H9 (cell line): ENCODE measurements at regions not wholly inside any gene's neighbourhood (a gene's known extent, or its start where the extent isn't known, plus 50 kb on each side); places are given as distances from the start of the nearest gene placed in this dataset.

Experiments used
- DNase-seq: peaks from one replicate; pipeline ENCODE4 v3.0.0-alpha.2; 2017
- H2AFZ ChIP-seq: one replicate; pipeline ENCODE4 v1.6.1; 2013; ENCODE audit warnings: mild to moderate bottlenecking, low read length, control low read depth, moderate library complexity
- H2AK5ac ChIP-seq: 2 replicates; pipeline ENCODE4 v1.6.1; 2013; ENCODE audit warnings: low read length, control low read depth, mixed read lengths; ENCODE audit not compliant: insufficient read length
- H2BK120ac ChIP-seq: one replicate; pipeline ENCODE4 v1.6.1; 2013; ENCODE audit warnings: low read depth, mild to moderate bottlenecking, low read length, control low read depth, inconsistent platforms; ENCODE audit not compliant: poor library complexity, severe bottlenecking
- H2BK12ac ChIP-seq: 2 replicates; pipeline ENCODE4 v1.6.1; 2013; ENCODE audit warnings: low read length, control low read depth, mixed read lengths, low read depth; ENCODE audit not compliant: insufficient read length
- H2BK15ac ChIP-seq: 2 replicates; pipeline ENCODE4 v1.6.1; 2013; ENCODE audit warnings: low read depth, low read length, control low read depth
- H2BK20ac ChIP-seq: one replicate; pipeline ENCODE4 v1.6.1; 2013; ENCODE audit warnings: low read depth, mild to moderate bottlenecking, low read length, control low read depth, inconsistent platforms; ENCODE audit not compliant: poor library complexity, severe bottlenecking
- H2BK5ac ChIP-seq: 2 replicates; pipeline ENCODE4 v1.6.1; 2013; ENCODE audit warnings: low read length, control low read depth, mixed read lengths; ENCODE audit not compliant: insufficient read length
- H3K14ac ChIP-seq: 2 replicates; pipeline ENCODE4 v1.6.1; 2013; ENCODE audit warnings: low read length, control low read depth; ENCODE audit not compliant: insufficient read depth
- H3K18ac ChIP-seq: 2 replicates; pipeline ENCODE4 v1.6.1; 2013; ENCODE audit warnings: low read depth, mild to moderate bottlenecking, mixed read lengths, low read length, control low read depth; ENCODE audit not compliant: insufficient read length
- H3K23ac ChIP-seq: 2 replicates; pipeline ENCODE4 v1.6.1; 2013; ENCODE audit warnings: low read length, control low read depth, mixed read lengths, low read depth; ENCODE audit not compliant: insufficient read length
- H3K23me2 ChIP-seq: 2 replicates; pipeline ENCODE4 v1.6.1; 2013; ENCODE audit warnings: low read depth, mild to moderate bottlenecking, mixed read lengths, low read length, control low read depth; ENCODE audit not compliant: insufficient read length, poor library complexity, severe bottlenecking
- H3K27ac ChIP-seq: 2 replicates; pipeline ENCODE4 v1.5.1; 2013; ENCODE audit warnings: low read length, control low read depth, mixed read lengths, low read depth; ENCODE audit not compliant: insufficient read length
- H3K27me3 ChIP-seq: 2 replicates; pipeline ENCODE4 v1.6.1; 2013; ENCODE audit warnings: low read length, control low read depth, inconsistent platforms; ENCODE audit not compliant: insufficient read depth
- H3K4ac ChIP-seq: 2 replicates; pipeline ENCODE4 v1.6.1; 2013; ENCODE audit warnings: low read depth, mild to moderate bottlenecking, control low read depth, inconsistent platforms, low read length, moderate library complexity
- H3K4me1 ChIP-seq: 2 replicates; pipeline ENCODE4 v1.6.1; 2013; ENCODE audit warnings: low read length, control low read depth, inconsistent platforms; ENCODE audit not compliant: insufficient read depth
- H3K4me2 ChIP-seq: 2 replicates; pipeline ENCODE4 v1.6.1; 2013; ENCODE audit warnings: low read length, control low read depth, mixed read lengths; ENCODE audit not compliant: insufficient read length, insufficient read depth
- H3K56ac ChIP-seq: 2 replicates; pipeline ENCODE4 v1.6.1; 2013; ENCODE audit warnings: low read depth, mild to moderate bottlenecking, mixed read lengths, low read length, control low read depth; ENCODE audit not compliant: insufficient read length
- H3K79me1 ChIP-seq: 2 replicates; pipeline ENCODE4 v1.6.1; 2013; ENCODE audit warnings: low read depth, mild to moderate bottlenecking, moderate library complexity, low read length, control low read depth, inconsistent platforms; ENCODE audit not compliant: insufficient read depth, poor library complexity, severe bottlenecking
- H3K79me2 ChIP-seq: 2 replicates; pipeline ENCODE4 v1.6.1; 2013; ENCODE audit warnings: low read length, control low read depth, inconsistent platforms; ENCODE audit not compliant: insufficient read depth
- H3K9ac ChIP-seq: 2 replicates; pipeline ENCODE4 v1.6.1; 2013; ENCODE audit warnings: low read length, control low read depth, mixed read lengths; ENCODE audit not compliant: insufficient read length; ENCODE audit errors: extremely low read depth
- H3K9me3 ChIP-seq: one replicate; pipeline ENCODE4 v1.6.1; 2013; ENCODE audit warnings: low read depth, low read length, inconsistent platforms; ENCODE audit not compliant: control insufficient read depth
- H3T11ph ChIP-seq: one replicate; pipeline ENCODE4 v1.6.1; 2013; ENCODE audit warnings: mild to moderate bottlenecking, low read length, control low read depth, inconsistent platforms
- H4K20me1 ChIP-seq: one replicate; pipeline ENCODE4 v1.6.1; 2013; ENCODE audit not compliant: control insufficient read depth, insufficient read length, insufficient read depth
- H4K5ac ChIP-seq: 2 replicates; pipeline ENCODE4 v1.6.1; 2013; ENCODE audit warnings: low read depth, mild to moderate bottlenecking, mixed read lengths, low read length, control low read depth; ENCODE audit not compliant: insufficient read length
- H4K8ac ChIP-seq: replicated peaks from 2 replicates; pipeline ENCODE4 v1.6.1; 2013; ENCODE audit warnings: low read length, control low read depth, mixed read lengths, low read depth; ENCODE audit not compliant: insufficient read length
- H4K91ac ChIP-seq: 2 replicates; pipeline ENCODE4 v1.6.1; 2013; ENCODE audit warnings: low read depth, mild to moderate bottlenecking, moderate library complexity, mixed read lengths, low read length, control low read depth; ENCODE audit not compliant: insufficient read length
- H3K27ac Mint-ChIP-seq, 3 experiments: 2 replicates in 2 of 3; 3 replicates in 1 of 3; pipeline ENCODE4 v1.8.0; 2020 to 2021; ENCODE audit warnings: mixed read lengths in 3 of 3, mild to moderate bottlenecking in 1 of 3, moderate library complexity in 1 of 3
- H3K27me3 Mint-ChIP-seq: 2 replicates; pipeline ENCODE4 v1.8.0; 2021; ENCODE audit warnings: low read depth, mild to moderate bottlenecking, moderate library complexity, mixed read lengths
- H3K36me3 Mint-ChIP-seq, 3 experiments: 2 replicates in 2 of 3; 3 replicates in 1 of 3; pipeline ENCODE4 v1.8.0; 2020 to 2021; ENCODE audit warnings: low read depth in 3 of 3, mixed read lengths in 3 of 3; ENCODE audit not compliant: insufficient read depth in 1 of 3
- H3K4me1 Mint-ChIP-seq, 2 experiments: 2 replicates each; pipeline ENCODE4 v1.8.0; 2020; ENCODE audit warnings: mixed read lengths in 2 of 2
- H3K4me3 Mint-ChIP-seq, 2 experiments: 2 replicates in 1 of 2; 3 replicates in 1 of 2; pipeline ENCODE4 v1.8.0; 2020 to 2021; ENCODE audit warnings: mild to moderate bottlenecking in 2 of 2, mixed read lengths in 2 of 2, moderate library complexity in 1 of 2
- H3K9me3 Mint-ChIP-seq, 2 experiments: 2 replicates in 1 of 2; 3 replicates in 1 of 2; pipeline ENCODE4 v1.8.0; 2020; ENCODE audit warnings: mild to moderate bottlenecking in 2 of 2, mixed read lengths in 2 of 2, moderate library complexity in 1 of 2
- WGBS: extraction: QIAGEN DNeasy Blood & Tissue Kit; methylation state at CpG from one replicate; pipeline ENCODE4 v1.1.7; 2013; ENCODE audit warnings: missing lambda C conversion rate, low lambda C conversion rate, mixed read lengths; ENCODE audit not compliant: insufficient read length; ENCODE audit errors: extremely low coverage; 5-methylcytosine and 5-hydroxymethylcytosine counted together
- TF ChIP-seq, protein P1 (sequence below): fragments of 200-600 bp; sonication (generic); conservative IDR thresholded peaks from 3 replicates; pipeline ENCODE4 v1.8.0; 2021; ENCODE audit warnings: antibody characterized with exemption, mild to moderate bottlenecking

DNA sequence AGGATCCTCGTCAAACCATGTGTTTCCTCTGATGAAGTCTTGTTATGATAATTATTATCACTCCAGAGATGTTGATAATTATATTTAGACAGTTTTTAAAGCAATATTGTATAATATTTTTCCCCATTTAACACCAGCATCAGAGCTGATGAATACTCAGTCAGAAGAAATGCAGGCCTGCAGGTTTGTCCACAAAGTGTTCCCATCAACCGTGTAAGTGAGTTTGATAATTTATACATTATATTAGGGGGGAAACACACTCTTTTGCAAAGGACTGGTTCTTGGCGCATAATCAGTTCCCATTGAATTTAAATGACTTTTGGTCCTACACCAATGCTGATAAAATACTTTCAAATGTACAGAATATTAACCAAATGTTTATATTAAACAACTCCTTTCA is 454.8 kb downstream of the TOX3 start:
- no peak overlapping the region for H2BK12ac ChIP-seq
- no peaks in the 10 kb centered on the region; a peak in 1 of 4 replicates for H3K4me1 Mint-ChIP-seq
- H4K20me1 ChIP-seq: no peaks in the 10 kb centered on the region
- H4K5ac ChIP-seq: no peak overlapping the region
- no peak overlapping the region for H2BK5ac ChIP-seq
- H2AK5ac ChIP-seq: no peak overlapping the region
- H3K79me2 ChIP-seq: no peaks in the 10 kb centered on the region
- TF ChIP-seq, protein P1, sequence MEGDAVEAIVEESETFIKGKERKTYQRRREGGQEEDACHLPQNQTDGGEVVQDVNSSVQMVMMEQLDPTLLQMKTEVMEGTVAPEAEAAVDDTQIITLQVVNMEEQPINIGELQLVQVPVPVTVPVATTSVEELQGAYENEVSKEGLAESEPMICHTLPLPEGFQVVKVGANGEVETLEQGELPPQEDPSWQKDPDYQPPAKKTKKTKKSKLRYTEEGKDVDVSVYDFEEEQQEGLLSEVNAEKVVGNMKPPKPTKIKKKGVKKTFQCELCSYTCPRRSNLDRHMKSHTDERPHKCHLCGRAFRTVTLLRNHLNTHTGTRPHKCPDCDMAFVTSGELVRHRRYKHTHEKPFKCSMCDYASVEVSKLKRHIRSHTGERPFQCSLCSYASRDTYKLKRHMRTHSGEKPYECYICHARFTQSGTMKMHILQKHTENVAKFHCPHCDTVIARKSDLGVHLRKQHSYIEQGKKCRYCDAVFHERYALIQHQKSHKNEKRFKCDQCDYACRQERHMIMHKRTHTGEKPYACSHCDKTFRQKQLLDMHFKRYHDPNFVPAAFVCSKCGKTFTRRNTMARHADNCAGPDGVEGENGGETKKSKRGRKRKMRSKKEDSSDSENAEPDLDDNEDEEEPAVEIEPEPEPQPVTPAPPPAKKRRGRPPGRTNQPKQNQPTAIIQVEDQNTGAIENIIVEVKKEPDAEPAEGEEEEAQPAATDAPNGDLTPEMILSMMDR: no peak
- no peaks in the 10 kb centered on the region; a peak in 1 of 7 replicates for H3K36me3 Mint-ChIP-seq
- no peak overlapping the region for H3K4me3 Mint-ChIP-seq
- DNase-seq: no peak
- no peak overlapping the region for H2AFZ ChIP-seq
- no peak overlapping the region for H3K4ac ChIP-seq
- H3K27ac ChIP-seq: no peak overlapping the region
- no peaks in the 10 kb centered on the region for H3K9me3 ChIP-seq
- H3T11ph ChIP-seq: no peak overlapping the region
- no peak overlapping the region for H2BK120ac ChIP-seq
- no peak overlapping the region for H3K23ac ChIP-seq
- no peak overlapping the region for H2BK15ac ChIP-seq
- no peak overlapping the region for H3K18ac ChIP-seq
- H3K14ac ChIP-seq: no peak overlapping the region
- H3K79me1 ChIP-seq: no peaks in the 10 kb centered on the region
- no peaks in the 10 kb centered on the region for H3K4me1 ChIP-seq
- no peaks in the 10 kb centered on the region for H3K27me3 ChIP-seq
- H3K9me3 Mint-ChIP-seq: no peaks in the 10 kb centered on the region
- H3K4me2 ChIP-seq: no peak overlapping the region
- no CpG with 5 or more reads among the region's 3 CpGs for WGBS
- no peak overlapping the region for H3K27ac Mint-ChIP-seq
- no peak overlapping the region for H3K9ac ChIP-seq
- no peak overlapping the region for H2BK20ac ChIP-seq
- no peaks in the 10 kb centered on the region for H3K27me3 Mint-ChIP-seq
- no peak overlapping the region for H4K8ac ChIP-seq
- H3K23me2 ChIP-seq: no peaks in the 10 kb centered on the region
- H3K56ac ChIP-seq: no peak overlapping the region
- H4K91ac ChIP-seq: no peak overlapping the region
